Breast epithelium (tissue), 3 donors: ENCODE measurements at regions not wholly inside any gene's neighbourhood (a gene's known extent, or its start where the extent isn't known, plus 50 kb on each side); places are given as distances from the start of the nearest gene placed in this dataset.

Experiments used
- POLR2A ChIP-seq: fragments of 450-650 bp; IDR thresholded peaks from one replicate; pipeline ENCODE4 v1.6.1; 2016; ENCODE audit warnings: antibody characterized with exemption, mild to moderate bottlenecking, moderate library complexity
- TF ChIP-seq, protein P1 (sequence below), 3 donors: fragments of 450-650 bp; IDR thresholded peaks; one replicate each; pipeline ENCODE4 v1.5.1; 2016 to 2017; ENCODE audit warnings: antibody characterized with exemption in 3 of 3, mild to moderate bottlenecking in 3 of 3, moderate library complexity in 3 of 3

DNA sequence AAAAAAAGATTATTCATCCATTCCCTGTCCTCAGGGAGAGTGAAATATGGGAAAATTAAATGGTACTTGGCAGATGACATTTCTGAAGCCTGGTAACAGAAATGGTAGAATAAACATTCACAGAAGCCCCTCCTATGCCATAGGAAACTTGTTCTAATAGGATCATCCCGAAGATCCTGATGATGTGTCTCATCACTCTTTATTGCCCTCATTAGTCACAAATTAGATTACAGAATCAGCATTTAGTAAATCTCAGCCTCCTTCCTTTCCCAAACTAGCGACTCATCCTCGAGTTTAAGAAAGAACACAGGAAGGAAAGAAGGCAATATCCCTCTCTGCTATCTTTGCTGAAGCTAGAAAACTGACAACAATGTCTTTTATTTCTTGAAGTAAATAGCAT is 154.4 kb downstream of the TMEM200A start:
- TF ChIP-seq, protein P1, sequence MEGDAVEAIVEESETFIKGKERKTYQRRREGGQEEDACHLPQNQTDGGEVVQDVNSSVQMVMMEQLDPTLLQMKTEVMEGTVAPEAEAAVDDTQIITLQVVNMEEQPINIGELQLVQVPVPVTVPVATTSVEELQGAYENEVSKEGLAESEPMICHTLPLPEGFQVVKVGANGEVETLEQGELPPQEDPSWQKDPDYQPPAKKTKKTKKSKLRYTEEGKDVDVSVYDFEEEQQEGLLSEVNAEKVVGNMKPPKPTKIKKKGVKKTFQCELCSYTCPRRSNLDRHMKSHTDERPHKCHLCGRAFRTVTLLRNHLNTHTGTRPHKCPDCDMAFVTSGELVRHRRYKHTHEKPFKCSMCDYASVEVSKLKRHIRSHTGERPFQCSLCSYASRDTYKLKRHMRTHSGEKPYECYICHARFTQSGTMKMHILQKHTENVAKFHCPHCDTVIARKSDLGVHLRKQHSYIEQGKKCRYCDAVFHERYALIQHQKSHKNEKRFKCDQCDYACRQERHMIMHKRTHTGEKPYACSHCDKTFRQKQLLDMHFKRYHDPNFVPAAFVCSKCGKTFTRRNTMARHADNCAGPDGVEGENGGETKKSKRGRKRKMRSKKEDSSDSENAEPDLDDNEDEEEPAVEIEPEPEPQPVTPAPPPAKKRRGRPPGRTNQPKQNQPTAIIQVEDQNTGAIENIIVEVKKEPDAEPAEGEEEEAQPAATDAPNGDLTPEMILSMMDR (IDR thresholded peaks at IDR 0.05), result no peak
- TF ChIP-seq POLR2A, result no peak
